ENCODE measurements at regions not wholly inside any gene's neighbourhood (a gene's known extent, or its start where the extent isn't known, plus 50 kb on each side); places are given as distances from the start of the nearest gene placed in this dataset.

- no peak overlapping the region for H4K8ac ChIP-seq (ENCODE audit: low read depth, low read length)
- H3K18ac ChIP-seq (ENCODE audit: low read length), result no peak overlapping the region
- no peak overlapping the region for H3K23ac ChIP-seq (ENCODE audit: low read length)
- no peak overlapping the region for H3K9ac ChIP-seq (ENCODE audit: low read length)
- no peak overlapping the region for H3K4me2 ChIP-seq (ENCODE audit: low read length)
- H2BK5ac ChIP-seq (ENCODE audit: low read length), result no peak overlapping the region
- H2AK5ac ChIP-seq (ENCODE audit: low read length), result no peak overlapping the region
- H3K79me1 ChIP-seq (ENCODE audit: low read length), result no peaks in the 10 kb centered on the region
- H3K4me3 ChIP-seq (ENCODE audit: low read length), result no peak overlapping the region
- no peaks in the 10 kb centered on the region for H3K27me3 ChIP-seq (ENCODE audit: insufficient read depth, low read length, poor library complexity)
- H2BK120ac ChIP-seq (ENCODE audit: low read depth, low read length), result no peak overlapping the region
- H3K27ac ChIP-seq (ENCODE audit: low read depth, low read length), result no peak overlapping the region
- DNase-seq, result no peak
- H3K56ac ChIP-seq (ENCODE audit: low read length), result no peak overlapping the region
- no CpG with 5 or more reads among the region's 4 CpGs for WGBS (ENCODE audit: extremely low coverage, insufficient coverage, low lambda C conversion rate)
- H3K36me3 ChIP-seq (ENCODE audit: control insufficient read depth, insufficient read depth, low read length), result no peaks in the 10 kb centered on the region
- no peaks in the 10 kb centered on the region for H3K79me2 ChIP-seq (ENCODE audit: control insufficient read depth, insufficient read depth, low read length)
- no peak overlapping the region for H4K5ac ChIP-seq (ENCODE audit: low read length)
- no peak overlapping the region for H2BK15ac ChIP-seq (replicated peaks; ENCODE audit: low read depth)
- no peaks in the 10 kb centered on the region for H3K4me1 ChIP-seq (ENCODE audit: control insufficient read depth, low read depth, low read length)
- H3K4ac ChIP-seq (ENCODE audit: low read depth, low read length), result no peak overlapping the region
These were observed 202.8 kb upstream of the DIO2 start for GRCh38 chr14:80414080-80414479.

- H3K27ac ChIP-seq (ENCODE audit: low read depth, low read length), result no peak overlapping the region
- H3K27me3 ChIP-seq (ENCODE audit: insufficient read depth, low read length, poor library complexity), result no peaks in the 10 kb centered on the region
- no peaks in the 10 kb centered on the region for H3K79me2 ChIP-seq (ENCODE audit: control insufficient read depth, insufficient read depth, low read length)
- no peak overlapping the region for H3K9ac ChIP-seq (ENCODE audit: low read length)
- H3K79me1 ChIP-seq (ENCODE audit: low read length), result no peaks in the 10 kb centered on the region
- no peak overlapping the region for H3K23ac ChIP-seq (ENCODE audit: low read length)
- DNase-seq, result peak; percentile 57
- no peak overlapping the region for H2BK120ac ChIP-seq (ENCODE audit: low read depth, low read length)
- no peak overlapping the region for H2BK15ac ChIP-seq (replicated peaks; ENCODE audit: low read depth)
- no peak overlapping the region for H3K4ac ChIP-seq (ENCODE audit: low read depth, low read length)
- WGBS (ENCODE audit: extremely low coverage, insufficient coverage, low lambda C conversion rate), result no CpG with 5 or more reads among the region's 1 CpG
- no peaks in the 10 kb centered on the region for H3K4me1 ChIP-seq (ENCODE audit: control insufficient read depth, low read depth, low read length)
- no peaks in the 10 kb centered on the region for H3K36me3 ChIP-seq (ENCODE audit: control insufficient read depth, insufficient read depth, low read length)
- no peak overlapping the region for H2BK5ac ChIP-seq (ENCODE audit: low read length)
- no peak overlapping the region for H4K8ac ChIP-seq (ENCODE audit: low read depth, low read length)
- H3K4me2 ChIP-seq (ENCODE audit: low read length), result no peak overlapping the region
- H4K5ac ChIP-seq (ENCODE audit: low read length), result no peak overlapping the region
- H3K18ac ChIP-seq (ENCODE audit: low read length), result no peak overlapping the region
- H3K56ac ChIP-seq (ENCODE audit: low read length), result no peak overlapping the region
- H2AK5ac ChIP-seq (ENCODE audit: low read length), result no peak overlapping the region
- no peak overlapping the region for H3K4me3 ChIP-seq (ENCODE audit: low read length)
These were observed 193.1 kb upstream of the DIO2 start for GRCh38 chr14:80404413-80404812.

GRCh38 chr14:80403036-80403435 is 191.7 kb upstream of the DIO2 start:
- WGBS (ENCODE audit: extremely low coverage, insufficient coverage, low lambda C conversion rate), result no CpG with 5 or more reads among the region's 1 CpG
- H3K18ac ChIP-seq (ENCODE audit: low read length), result no peak overlapping the region
- H3K4me1 ChIP-seq (ENCODE audit: control insufficient read depth, low read depth, low read length), result no peaks in the 10 kb centered on the region
- DNase-seq, result no peak
- no peak overlapping the region for H3K9ac ChIP-seq (ENCODE audit: low read length)
- H3K4me3 ChIP-seq (ENCODE audit: low read length), result no peak overlapping the region
- H2AK5ac ChIP-seq (ENCODE audit: low read length), result no peak overlapping the region
- no peaks in the 10 kb centered on the region for H3K36me3 ChIP-seq (ENCODE audit: control insufficient read depth, insufficient read depth, low read length)
- no peak overlapping the region for H2BK120ac ChIP-seq (ENCODE audit: low read depth, low read length)
- H3K27me3 ChIP-seq (ENCODE audit: insufficient read depth, low read length, poor library complexity), result no peaks in the 10 kb centered on the region
- no peak overlapping the region for H3K4me2 ChIP-seq (ENCODE audit: low read length)
- H4K5ac ChIP-seq (ENCODE audit: low read length), result no peak overlapping the region
- H3K79me2 ChIP-seq (ENCODE audit: control insufficient read depth, insufficient read depth, low read length), result no peaks in the 10 kb centered on the region
- no peak overlapping the region for H3K56ac ChIP-seq (ENCODE audit: low read length)
- H3K23ac ChIP-seq (ENCODE audit: low read length), result no peak overlapping the region
- no peak overlapping the region for H3K27ac ChIP-seq (ENCODE audit: low read depth, low read length)
- H2BK15ac ChIP-seq (replicated peaks; ENCODE audit: low read depth), result no peak overlapping the region
- H2BK5ac ChIP-seq (ENCODE audit: low read length), result no peak overlapping the region
- no peak overlapping the region for H4K8ac ChIP-seq (ENCODE audit: low read depth, low read length)
- H3K79me1 ChIP-seq (ENCODE audit: low read length), result no peaks in the 10 kb centered on the region
- no peak overlapping the region for H3K4ac ChIP-seq (ENCODE audit: low read depth, low read length)

GRCh38 chr14:80395031-80395430 is 183.7 kb upstream of the DIO2 start:
- Histone ChIP-seq H3K79me1 (ENCODE audit: low read length) (no peaks in the 10 kb centered on the region), H4K5ac (ENCODE audit: low read length) (no peak overlapping the region), H4K8ac (ENCODE audit: low read depth, low read length) (no peak overlapping the region), H3K79me2 (ENCODE audit: control insufficient read depth, insufficient read depth, low read length) (no peaks in the 10 kb centered on the region), H3K4me1 (ENCODE audit: control insufficient read depth, low read depth, low read length) (no peaks in the 10 kb centered on the region), H3K4ac (ENCODE audit: low read depth, low read length) (no peak overlapping the region), H3K23ac (ENCODE audit: low read length) (no peak overlapping the region), H3K56ac (ENCODE audit: low read length) (no peak overlapping the region), H3K18ac (ENCODE audit: low read length) (no peak overlapping the region), H3K4me3 (ENCODE audit: low read length) (no peak overlapping the region), H3K27me3 (ENCODE audit: insufficient read depth, low read length, poor library complexity) (no peaks in the 10 kb centered on the region), H3K36me3 (ENCODE audit: control insufficient read depth, insufficient read depth, low read length) (no peaks in the 10 kb centered on the region), H2BK120ac (ENCODE audit: low read depth, low read length) (no peak overlapping the region), H3K9ac (ENCODE audit: low read length) (no peak overlapping the region), H2BK15ac (replicated peaks; ENCODE audit: low read depth) (no peak overlapping the region), H3K27ac (ENCODE audit: low read depth, low read length) (no peak overlapping the region), H2BK5ac (ENCODE audit: low read length) (no peak overlapping the region), H2AK5ac (ENCODE audit: low read length) (no peak overlapping the region), H3K4me2 (ENCODE audit: low read length) (no peak overlapping the region)
- DNase-seq, result no peak
- WGBS (ENCODE audit: extremely low coverage, insufficient coverage, low lambda C conversion rate), result no CpG with 5 or more reads among the region's 2 CpGs

GRCh38 chr14:80393766-80394165 is 182.5 kb upstream of the DIO2 start:
- Histone ChIP-seq H3K18ac (ENCODE audit: low read length) (no peak overlapping the region), H3K23ac (ENCODE audit: low read length) (no peak overlapping the region), H4K8ac (ENCODE audit: low read depth, low read length) (no peak overlapping the region), H3K9ac (ENCODE audit: low read length) (no peak overlapping the region), H2BK5ac (ENCODE audit: low read length) (no peak overlapping the region), H2AK5ac (ENCODE audit: low read length) (no peak overlapping the region), H3K27me3 (ENCODE audit: insufficient read depth, low read length, poor library complexity) (no peaks in the 10 kb centered on the region), H3K36me3 (ENCODE audit: control insufficient read depth, insufficient read depth, low read length) (no peaks in the 10 kb centered on the region), H3K4me1 (ENCODE audit: control insufficient read depth, low read depth, low read length) (no peaks in the 10 kb centered on the region), H2BK120ac (ENCODE audit: low read depth, low read length) (no peak overlapping the region), H3K56ac (ENCODE audit: low read length) (no peak overlapping the region), H2BK15ac (replicated peaks; ENCODE audit: low read depth) (no peak overlapping the region), H3K79me1 (ENCODE audit: low read length) (no peaks in the 10 kb centered on the region), H3K4me2 (ENCODE audit: low read length) (no peak overlapping the region), H3K79me2 (ENCODE audit: control insufficient read depth, insufficient read depth, low read length) (no peaks in the 10 kb centered on the region), H3K4ac (ENCODE audit: low read depth, low read length) (no peak overlapping the region), H4K5ac (ENCODE audit: low read length) (no peak overlapping the region), H3K4me3 (ENCODE audit: low read length) (no peak overlapping the region), H3K27ac (ENCODE audit: low read depth, low read length) (no peak overlapping the region)
- no peak for DNase-seq
- WGBS (ENCODE audit: extremely low coverage, insufficient coverage, low lambda C conversion rate), result no CpG with 5 or more reads among the region's 1 CpG

GRCh38 chr14:80390906-80391305 is 179.6 kb upstream of the DIO2 start:
- Histone ChIP-seq H2BK15ac (replicated peaks; ENCODE audit: low read depth) (no peak overlapping the region), H3K4me2 (ENCODE audit: low read length) (no peak overlapping the region), H3K79me1 (ENCODE audit: low read length) (no peaks in the 10 kb centered on the region), H2AK5ac (ENCODE audit: low read length) (no peak overlapping the region), H2BK120ac (ENCODE audit: low read depth, low read length) (no peak overlapping the region), H3K4me3 (ENCODE audit: low read length) (no peak overlapping the region), H3K79me2 (ENCODE audit: control insufficient read depth, insufficient read depth, low read length) (no peaks in the 10 kb centered on the region), H3K9ac (ENCODE audit: low read length) (no peak overlapping the region), H4K8ac (ENCODE audit: low read depth, low read length) (no peak overlapping the region), H3K4me1 (ENCODE audit: control insufficient read depth, low read depth, low read length) (no peaks in the 10 kb centered on the region), H3K56ac (ENCODE audit: low read length) (no peak overlapping the region), H3K27ac (ENCODE audit: low read depth, low read length) (no peak overlapping the region), H3K4ac (ENCODE audit: low read depth, low read length) (no peak overlapping the region), H3K23ac (ENCODE audit: low read length) (no peak overlapping the region), H2BK5ac (ENCODE audit: low read length) (no peak overlapping the region), H3K27me3 (ENCODE audit: insufficient read depth, low read length, poor library complexity) (no peaks in the 10 kb centered on the region), H4K5ac (ENCODE audit: low read length) (no peak overlapping the region), H3K18ac (ENCODE audit: low read length) (no peak overlapping the region), H3K36me3 (ENCODE audit: control insufficient read depth, insufficient read depth, low read length) (no peaks in the 10 kb centered on the region)
- peak; percentile 58 for DNase-seq
- no CpG with 5 or more reads among the region's 1 CpG for WGBS (ENCODE audit: extremely low coverage, insufficient coverage, low lambda C conversion rate)
